ENCODE measurements at regions not wholly inside any gene's neighbourhood (a gene's known extent, or its start where the extent isn't known, plus 50 kb on each side); places are given as distances from the start of the nearest gene placed in this dataset.

- Histone ChIP-seq H3K27me3 (replicated peaks in 1 of 2; ENCODE audit: control insufficient read depth in 2 of 2, insufficient read depth in 2 of 2, low read length in 1 of 2) (no peaks in the 10 kb centered on the region), H3K36me3 (ENCODE audit: control insufficient read depth in 2 of 2, insufficient read depth in 2 of 2, low read length in 1 of 2) (no peaks in the 10 kb centered on the region), H4K20me1 (ENCODE audit: control insufficient read depth, insufficient read depth) (no peaks in the 10 kb centered on the region), H3K79me2 (ENCODE audit: control insufficient read depth, insufficient read depth, low read length) (no peaks in the 10 kb centered on the region), H2AFZ (ENCODE audit: control insufficient read depth, low read depth, low read length) (no peak overlapping the region), H3K27ac (ENCODE audit: control insufficient read depth, insufficient read depth) (no peak overlapping the region), H3K9me3 (replicated peaks; ENCODE audit: control insufficient read depth, insufficient read depth, low read length) (no peaks in the 10 kb centered on the region), H3K9ac (ENCODE audit: control insufficient read depth, insufficient read depth, low read length) (no peak overlapping the region), H3K4me1 (ENCODE audit: control insufficient read depth, insufficient read depth, low read length) (peaks cover 7% of the 10 kb centered on the region), H3K4me3 (no peak overlapping the region), H3K4me2 (ENCODE audit: control insufficient read depth, insufficient read depth) (no peak overlapping the region)
- FAIRE-seq (no peak), ATAC-seq (peak; percentile 54), DNase-seq (ENCODE audit: low read depth, low spot score) (no peak)
- in situ Hi-C loops (cut with MboI) = no loop called here
- intact Hi-C loops (cut with micrococcal nuclease; ENCODE audit: unreplicated experiment) = no loop called here
- WGBS (ENCODE audit: insufficient coverage, insufficient replicate concordance, low lambda C conversion rate, missing lambda C conversion rate) = 0% methylated on average over 1 of the region's 1 CpG
- no TSS peak for BruUV-seq (replicated peaks)
- ChIA-PET CTCF (interaction anchor here (2.9 to 4.2 kb wide), 2 partner anchors 9 to 12 kb away, joined by 8 to 20 read pairs; no protein-coding TSS in a partner anchor), POLR2A (no interaction called here), SMC1A (ENCODE audit: uncharacterized antibody, unreplicated experiment) (interaction anchor here (0.7 to 15.7 kb wide), 7 partner anchors 11 to 79 kb away, joined by 3 to 222 read pairs (median 3); no protein-coding TSS in a partner anchor), RAD21 (ENCODE audit: unreplicated experiment) (interaction anchor here (1.0 to 17.0 kb wide), 4 partner anchors 7 to 64 kb away, joined by 4 to 223 read pairs (median 18); no protein-coding TSS in a partner anchor)
- TF ChIP-seq CEBPZ (IDR thresholded peaks at IDR 0.05; ENCODE audit: low read depth, low read length) = no peak
- TF ChIP-seq NFYA (IDR thresholded peaks at IDR 0.05; ENCODE audit: borderline replicate concordance, low read depth, low read length) = no peak
- no peak for TF ChIP-seq TAF1 (IDR thresholded peaks at IDR 0.05; ENCODE audit: borderline replicate concordance, low read depth, low read length)
- no peak for TF ChIP-seq ZNF384 (IDR thresholded peaks at IDR 0.05; ENCODE audit: borderline replicate concordance, low read depth, low read length)
- no peak for TF ChIP-seq LARP7 (IDR thresholded peaks at IDR 0.05)
- TF ChIP-seq TCF7 (IDR thresholded peaks at IDR 0.05; ENCODE audit: borderline replicate concordance) = 0 out of 2 replicates have a peak, but pooled peaks have one; percentile 69
- no peak for TF ChIP-seq SREBF1 (IDR thresholded peaks at IDR 0.05; ENCODE audit: low read length)
- TF ChIP-seq CTCF (IDR thresholded peaks at IDR 0.05 in 2 of 3, conservative IDR thresholded peaks at IDR 0.05 in 1 of 3; ENCODE audit: control insufficient read depth in 2 of 3, extremely low read depth in 1 of 3, insufficient read depth in 1 of 3, low read depth in 3 of 3, low read length in 3 of 3) = no peak
- TF ChIP-seq EP300 (IDR thresholded peaks at IDR 0.05; ENCODE audit: borderline replicate concordance in 1 of 2, control insufficient read depth in 1 of 2, low read depth in 2 of 2, low read length in 2 of 2) = no peak
- peak; percentile 44; the same call in 1 of the 2 replicates for TF ChIP-seq RUNX3 (IDR thresholded peaks at IDR 0.05; ENCODE audit: low read length)
- no peak for TF ChIP-seq GABPA (IDR thresholded peaks at IDR 0.05; ENCODE audit: low read depth)
- no peak for TF ChIP-seq SMARCA5 (IDR thresholded peaks at IDR 0.05)
- no peak for TF ChIP-seq ETV6 (conservative IDR thresholded peaks at IDR 0.05 in 1 of 2, IDR thresholded peaks at IDR 0.05 in 1 of 2; ENCODE audit: borderline replicate concordance in 1 of 2, low read depth in 1 of 2)
- TF ChIP-seq GATAD2B (conservative IDR thresholded peaks at IDR 0.05; ENCODE audit: low read depth) = no peak
- 0 out of 2 replicates have a peak, but pooled peaks have one; percentile 46 for TF ChIP-seq NFIC (IDR thresholded peaks at IDR 0.05; ENCODE audit: low read depth, low read length)
- no peak for TF ChIP-seq E4F1 (IDR thresholded peaks at IDR 0.05; ENCODE audit: borderline replicate concordance, partially characterized antibody)
- no peak for TF ChIP-seq PAX5 (IDR thresholded peaks at IDR 0.05; ENCODE audit: borderline replicate concordance, low read depth, low read length)
Observed at GRCh38 chr10:59004392-59004791, 172.1 kb upstream of the PHYHIPL start.

All from GM12878 (cell line).